HepG2 (cell line): ENCODE measurements at regions not wholly inside any gene's neighbourhood (a gene's known extent, or its start where the extent isn't known, plus 50 kb on each side); places are given as distances from the start of the nearest gene placed in this dataset.

Experiments
- ARID3A ChIP-seq: IDR thresholded peaks from 2 replicates; pipeline ENCODE4 v1.6.1; 2012; ENCODE audit warnings: low read depth, low read length, improper control_type of control experiment
- ARNT2 ChIP-seq: sonication (generic); formaldehyde crosslinking; IDR thresholded peaks from 2 replicates; pipeline ENCODE4 v1.8.0; 2022; ENCODE audit warnings: mild to moderate bottlenecking, low read depth, missing genetic modification reagents, moderate library complexity
- ATF2 ChIP-seq: sonication (generic); formaldehyde crosslinking; IDR thresholded peaks from 2 replicates; pipeline ENCODE4 v1.4.0; 2020; ENCODE audit warnings: missing genetic modification reagents
- CREB1 ChIP-seq, 2 experiments: fragments of 450-650 bp in 1 of 2; IDR thresholded peaks; 2 replicates each; pipeline ENCODE4 v1.6.1; 2016 to 2017; ENCODE audit warnings: control low read depth in 1 of 2, mild to moderate bottlenecking in 1 of 2, missing compliant biosample characterization in 1 of 2, missing genetic modification characterization in 1 of 2
- ELF3 ChIP-seq: IDR thresholded peaks from 2 replicates; pipeline ENCODE4 v1.6.1; 2016; ENCODE audit warnings: missing genetic modification reagents, missing compliant biosample characterization
- EP300 ChIP-seq, 3 experiments: sonication (generic) in 1 of 3; formaldehyde crosslinking in 1 of 3; IDR thresholded peaks; 2 replicates each; pipeline versions ENCODE4 v1.5.1 to v1.6.1; 2011 to 2020; ENCODE audit warnings: low read depth in 2 of 3, low read length in 2 of 3, borderline replicate concordance in 1 of 3, improper control_type of control experiment in 1 of 3, mild to moderate bottlenecking in 1 of 3, missing genetic modification reagents in 1 of 3, moderate library complexity in 1 of 3
- PRDM15 ChIP-seq: sonication (generic); formaldehyde crosslinking; IDR thresholded peaks from 2 replicates; pipeline ENCODE4 v1.4.0; 2020; ENCODE audit warnings: missing genetic modification reagents
- SAP130 ChIP-seq: IDR thresholded peaks from 2 replicates; pipeline ENCODE4 v1.6.1; 2016; ENCODE audit warnings: low read depth
- SCMH1 ChIP-seq: sonication (generic); formaldehyde crosslinking; IDR thresholded peaks from 2 replicates; pipeline ENCODE4 v1.9.0; 2021; ENCODE audit warnings: missing genetic modification reagents, mild to moderate bottlenecking, borderline replicate concordance
- ZBTB40 ChIP-seq, 2 experiments: fragments of 450-650 bp in 1 of 2; sonication (generic) in 1 of 2; formaldehyde crosslinking in 1 of 2; IDR thresholded peaks; 2 replicates each; pipeline versions ENCODE4 v1.6.1 to v1.8.0; 2016 to 2022; ENCODE audit warnings: antibody characterized with exemption in 1 of 2, mild to moderate bottlenecking in 1 of 2, missing genetic modification reagents in 1 of 2
- ZNF205 ChIP-seq: IDR thresholded peaks from 2 replicates; pipeline ENCODE4 v1.6.1; 2018; ENCODE audit warnings: missing biosample characterization, missing genetic modification reagents
- ZNF282 ChIP-seq: fragments of 450-650 bp; IDR thresholded peaks from 2 replicates; pipeline ENCODE4 v1.6.1; 2018; ENCODE audit not compliant: partially characterized antibody

GRCh38 chr3:66593978-66594377 lies 93.2 kb upstream of the LRIG1 start (continued):
- no peak for TF ChIP-seq PRDM15 (CRISPR knock-in tag)
- no peak for TF ChIP-seq ARNT2 (CRISPR knock-in tag)
- no peak for TF ChIP-seq SCMH1 (CRISPR knock-in tag)
- no peak for TF ChIP-seq ZNF205 (CRISPR knock-in tag)
- peak; percentile 84 for TF ChIP-seq ARID3A
- no peak for TF ChIP-seq ATF2 (CRISPR knock-in tag)
- peak; percentile 93 for TF ChIP-seq ELF3
- TF ChIP-seq CREB1 (IDR thresholded peaks at IDR 0.05): peak; percentile 81
- no peak; the same call in 1 of the 2 replicates for TF ChIP-seq CREB1 (CRISPR knock-in tag; IDR thresholded peaks at IDR 0.05)
- peak in 1 of 2 experiments; percentile 35; a peak in 1 of 4 replicates for TF ChIP-seq EP300 (IDR thresholded peaks at IDR 0.05; ENCODE audit: low read depth in 2 of 2, low read length in 2 of 2)
- TF ChIP-seq EP300 (CRISPR knock-in tag; IDR thresholded peaks at IDR 0.05; ENCODE audit: borderline replicate concordance): no peak
- TF ChIP-seq SAP130 (CRISPR knock-in tag): peak; percentile 43; the same call in 1 of the 2 replicates
- no peak for TF ChIP-seq ZNF282
- TF ChIP-seq ZBTB40 (IDR thresholded peaks at IDR 0.05): no peak
- TF ChIP-seq ZBTB40 (CRISPR knock-in tag; IDR thresholded peaks at IDR 0.05): no peak
